ENCODE measurements at regions not wholly inside any gene's neighbourhood (a gene's known extent, or its start where the extent isn't known, plus 50 kb on each side); places are given as distances from the start of the nearest gene placed in this dataset.

GRCh38 chr3:112761062-112761638 is 85.5 kb downstream of the CD200R1L start:
- TF ChIP-seq CTCF (conservative IDR thresholded peaks at IDR 0.05 in 1 of 2, IDR thresholded peaks at IDR 0.05 in 1 of 2; ENCODE audit: extremely low read depth in 1 of 2, insufficient read depth in 1 of 2, low read depth in 1 of 2, low read length in 2 of 2), result no peak
- TF ChIP-seq EZH2 (IDR thresholded peaks at IDR 0.05; ENCODE audit: borderline replicate concordance, low read length), result no peak
